Kidney (tissue), 13 donors: ENCODE measurements at regions not wholly inside any gene's neighbourhood (a gene's known extent, or its start where the extent isn't known, plus 50 kb on each side); places are given as distances from the start of the nearest gene placed in this dataset.
A peak's percentile ranks its signal among the peaks of the same experiment; 100 is the strongest.

Experiments
- DNase-seq, 5 donors: peaks; one replicate each; pipeline ENCODE4 v3.0.0-alpha.2; 2013 to 2020
- FAIRE-seq: peaks from 2 replicates; lab custom pipeline; 2012; peaks lifted over from hg19 to GRCh38; lab: Jason Lieb, UNC
- H3K27ac ChIP-seq, 2 donors: one replicate each; pipeline ENCODE4 v1.7.0; 2013; ENCODE audit warnings: low read depth in 2 of 2, low read length in 2 of 2, inconsistent platforms in 1 of 2
- H3K27me3 ChIP-seq: one replicate; pipeline ENCODE4 v1.7.1; 2013; ENCODE audit warnings: low read length, inconsistent platforms; ENCODE audit not compliant: control insufficient read depth, insufficient read depth
- H3K36me3 ChIP-seq, 3 donors: one replicate each; pipeline versions ENCODE4 v1.7.0 to v1.7.1; 2013; ENCODE audit warnings: low read length in 3 of 3, control low read depth in 1 of 3, inconsistent platforms in 1 of 3; ENCODE audit not compliant: insufficient read depth in 3 of 3, control insufficient read depth in 2 of 3
- H3K4me1 ChIP-seq, 3 donors: one replicate each; pipeline versions ENCODE4 v1.7.0 to v1.7.1; 2013; ENCODE audit warnings: low read length in 3 of 3, inconsistent platforms in 1 of 3, low read depth in 1 of 3; ENCODE audit not compliant: control insufficient read depth in 2 of 3, insufficient read depth in 2 of 3
- H3K4me3 ChIP-seq, 3 donors: one replicate each; pipeline versions ENCODE4 v1.7.0 to v1.8.1; 2013; ENCODE audit warnings: low read length in 3 of 3, control low read depth in 1 of 3, inconsistent platforms in 1 of 3
- H3K9ac ChIP-seq, 3 donors: one replicate each; pipeline versions ENCODE4 v1.7.0 to v1.7.1; 2013; ENCODE audit warnings: low read length in 3 of 3, control low read depth in 1 of 3, inconsistent platforms in 1 of 3
- H3K9me3 ChIP-seq, 3 donors: one replicate each; pipeline versions ENCODE4 v1.7.0 to v1.7.1; 2013; ENCODE audit warnings: low read length in 3 of 3, control low read depth in 1 of 3, inconsistent platforms in 1 of 3; ENCODE audit not compliant: control insufficient read depth in 2 of 3, insufficient read depth in 1 of 3
- intact Hi-C: fragments of 100-400 bp; cut with DNase I; formaldehyde crosslinking; loops from one replicate; pipeline ENCODE4 v1.11.1; 2022
- TF ChIP-seq, protein P1 (sequence below): IDR thresholded peaks from 3 replicates; pipeline ENCODE4 v1.5.1; 2012; ENCODE audit warnings: mild to moderate bottlenecking, moderate library complexity, borderline replicate concordance; ENCODE audit not compliant: insufficient read depth; ENCODE audit errors: extremely low read depth
- donor health status: control.
- donor health status: control.
- donor health status: control.
- donor health status: control.
- donor health status: control.
- donor health status: DM: yes; HTN: yes; CAD: no.
- donor health status: Normal renal cell carcinoma (clear cell type).

DNA sequence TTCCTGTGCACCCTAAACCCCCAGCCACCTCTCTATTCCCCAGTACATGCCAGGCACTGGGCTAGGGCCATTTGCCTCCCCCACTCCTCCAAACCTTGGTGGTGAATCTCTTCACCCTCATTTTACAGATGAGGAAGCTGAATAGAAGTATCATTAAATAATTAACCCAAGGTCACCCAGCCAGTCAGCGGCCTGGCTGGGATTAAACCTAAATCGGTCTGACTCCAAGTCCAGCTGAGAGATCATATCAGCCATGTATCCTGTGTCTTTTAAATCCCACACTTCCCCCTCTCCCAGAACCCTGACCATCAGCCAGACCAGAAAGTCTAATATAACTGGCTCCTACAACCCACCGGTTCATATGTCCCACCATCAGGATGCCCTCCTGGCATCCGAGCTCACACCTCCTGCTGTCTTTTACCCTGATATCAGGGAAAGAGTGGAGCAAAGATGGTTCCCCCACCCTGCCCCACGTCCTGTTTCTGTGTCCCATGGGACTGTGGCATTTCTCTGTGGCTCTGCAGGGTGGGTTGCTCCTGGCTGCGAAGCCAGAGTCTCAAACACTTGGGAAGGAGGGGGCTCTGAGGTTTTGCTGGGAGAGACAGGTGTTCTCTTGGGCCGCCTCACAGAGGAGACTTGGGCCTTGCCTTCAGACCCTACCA is 145.3 kb downstream of the VEGFA start:
- H3K27ac ChIP-seq = peak overlapping the region; percentile 33 to 56
- no peak for FAIRE-seq

GRCh38 chr6:43914272-43915147 is 144.5 kb downstream of the VEGFA start:
- Histone ChIP-seq H3K4me3 (no peak overlapping the region), H3K27me3 (no peaks in the 10 kb centered on the region), H3K4me1 (peaks cover 0 to 55% (median 50%) of the 10 kb centered on the region in 3 donors), H3K9ac (no peak overlapping the region), H3K36me3 (no peaks in the 10 kb centered on the region), H3K9me3 (no peaks in the 10 kb centered on the region), H3K27ac (peak overlapping the region; percentile 56 to 69)
- DNase-seq (peak in 2 of 5 donors; percentile 43 to 59), FAIRE-seq (no peak)
- intact Hi-C loops = no loop called here
- TF ChIP-seq, protein P1, sequence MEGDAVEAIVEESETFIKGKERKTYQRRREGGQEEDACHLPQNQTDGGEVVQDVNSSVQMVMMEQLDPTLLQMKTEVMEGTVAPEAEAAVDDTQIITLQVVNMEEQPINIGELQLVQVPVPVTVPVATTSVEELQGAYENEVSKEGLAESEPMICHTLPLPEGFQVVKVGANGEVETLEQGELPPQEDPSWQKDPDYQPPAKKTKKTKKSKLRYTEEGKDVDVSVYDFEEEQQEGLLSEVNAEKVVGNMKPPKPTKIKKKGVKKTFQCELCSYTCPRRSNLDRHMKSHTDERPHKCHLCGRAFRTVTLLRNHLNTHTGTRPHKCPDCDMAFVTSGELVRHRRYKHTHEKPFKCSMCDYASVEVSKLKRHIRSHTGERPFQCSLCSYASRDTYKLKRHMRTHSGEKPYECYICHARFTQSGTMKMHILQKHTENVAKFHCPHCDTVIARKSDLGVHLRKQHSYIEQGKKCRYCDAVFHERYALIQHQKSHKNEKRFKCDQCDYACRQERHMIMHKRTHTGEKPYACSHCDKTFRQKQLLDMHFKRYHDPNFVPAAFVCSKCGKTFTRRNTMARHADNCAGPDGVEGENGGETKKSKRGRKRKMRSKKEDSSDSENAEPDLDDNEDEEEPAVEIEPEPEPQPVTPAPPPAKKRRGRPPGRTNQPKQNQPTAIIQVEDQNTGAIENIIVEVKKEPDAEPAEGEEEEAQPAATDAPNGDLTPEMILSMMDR = no peak

More for the DNA sequence above, 145.3 kb downstream of the VEGFA start:
- DNase-seq = peak in 1 of 5 donors; percentile 22
- H3K9ac ChIP-seq = no peak overlapping the region
- no peak overlapping the region for H3K4me3 ChIP-seq
- TF ChIP-seq, protein P1 = no peak
- peaks cover 0 to 55% (median 50%) of the 10 kb centered on the region in 3 donors for H3K4me1 ChIP-seq
- no peaks in the 10 kb centered on the region for H3K27me3 ChIP-seq
- no peaks in the 10 kb centered on the region for H3K9me3 ChIP-seq
- intact Hi-C loops = no loop called here
- no peaks in the 10 kb centered on the region for H3K36me3 ChIP-seq

DNA sequence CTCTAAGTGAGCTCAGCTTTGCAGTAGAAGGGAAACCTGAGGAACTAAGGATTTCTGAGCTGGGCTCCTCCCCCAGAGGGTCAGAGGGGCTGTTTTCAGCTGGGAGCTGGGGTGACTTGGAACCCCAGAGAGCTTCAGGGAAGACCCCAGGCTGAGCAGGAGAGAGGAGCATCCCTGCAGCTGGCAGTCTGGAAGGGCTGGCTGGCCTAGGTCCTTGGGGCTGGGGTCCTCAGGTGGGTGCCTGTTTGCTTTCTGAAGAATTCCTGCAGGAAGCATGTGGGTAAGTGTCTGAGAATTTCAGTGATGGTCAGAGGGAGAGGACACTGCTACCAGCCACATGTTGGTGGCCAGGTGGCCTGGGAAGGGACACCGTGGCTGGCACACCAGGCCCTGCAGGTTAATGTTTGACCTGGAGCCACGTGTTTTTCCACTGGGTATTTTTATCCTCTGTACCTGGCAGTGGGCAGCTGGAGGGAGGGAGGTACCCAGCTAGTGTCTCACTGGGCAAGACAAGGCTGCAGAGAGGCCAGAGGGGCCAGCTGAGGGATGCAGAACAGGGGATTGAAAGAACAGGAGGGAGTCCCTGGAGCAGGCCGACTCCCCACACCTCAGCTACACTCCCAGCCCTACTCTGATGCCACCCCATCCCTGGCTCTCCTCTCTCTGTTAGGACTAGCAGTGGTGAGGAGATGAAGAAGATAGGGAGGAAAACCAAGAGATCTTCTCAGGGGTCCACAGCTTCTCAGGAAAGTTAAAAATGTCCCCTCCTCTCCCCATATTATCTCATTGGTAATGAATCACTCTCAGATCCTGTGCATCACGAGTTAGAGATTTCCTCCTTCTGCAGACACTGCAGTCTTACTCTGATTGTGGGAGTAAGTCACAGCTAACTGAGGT is 143.6 kb downstream of the VEGFA start:
- Histone ChIP-seq H3K27ac (peak overlapping the region; percentile 69 to 71), H3K4me1 (peaks cover 0 to 55% (median 50%) of the 10 kb centered on the region in 3 donors), H3K9ac (no peak overlapping the region), H3K9me3 (no peaks in the 10 kb centered on the region), H3K27me3 (no peaks in the 10 kb centered on the region), H3K36me3 (no peaks in the 10 kb centered on the region), H3K4me3 (no peak overlapping the region)
- TF ChIP-seq, protein P1 = no peak
- DNase-seq = peak in 2 of 5 donors; percentile 23 to 63
- no peak for FAIRE-seq
- intact Hi-C loops = no loop called here
